ENCODE measurements at regions not wholly inside any gene's neighbourhood (a gene's known extent, or its start where the extent isn't known, plus 50 kb on each side); places are given as distances from the start of the nearest gene placed in this dataset.

GRCh38 chr12:107196681-107197080 is 103.3 kb upstream of the CRY1 start (continued):
- TF ChIP-seq E4F1 (CRISPR knock-in tag; IDR thresholded peaks at IDR 0.05; ENCODE audit: borderline replicate concordance) (no peak), TSHZ1 (CRISPR knock-in tag; IDR thresholded peaks at IDR 0.05) (no peak), SP2 (IDR thresholded peaks at IDR 0.05; ENCODE audit: extremely low read depth, low read depth, low read length, poor library complexity, severe bottlenecking) (no peak), ATF7 (IDR thresholded peaks at IDR 0.05) (no peak)

DNA sequence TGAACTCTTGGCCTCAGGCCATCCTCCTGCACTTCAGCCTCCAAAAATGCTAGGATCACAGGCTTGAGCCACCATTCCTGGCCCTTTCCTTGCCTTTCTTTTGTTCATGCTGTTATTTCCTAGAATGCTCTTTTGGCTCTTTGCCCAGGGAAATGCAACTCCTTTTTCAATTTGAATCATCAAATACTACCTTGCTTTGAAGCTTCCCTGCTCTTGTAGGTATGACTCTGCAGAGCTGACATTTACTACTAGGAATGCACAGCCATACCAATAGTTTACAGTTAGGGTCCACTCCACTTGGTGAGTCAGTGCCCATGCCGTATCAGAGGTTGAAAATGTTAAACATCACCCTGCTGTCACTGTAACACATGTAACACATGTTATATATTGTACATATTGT is 107.0 kb upstream of the CRY1 start:
- in situ Hi-C loops (cut with MboI) (no loop called here), intact Hi-C loops (cut with micrococcal nuclease) (no loop called here)
- no peaks in the 10 kb centered on the region for H3K9me3 ChIP-seq (replicated peaks; ENCODE audit: control insufficient read depth, insufficient read depth, low read depth, low read length)
- ChIA-PET POLR2A (interaction anchor here (1.7 kb wide), 1 partner anchor 28 kb away, joined by 5 read pairs; no protein-coding TSS in a partner anchor), CTCF (ENCODE audit: low intra/inter-chr PET ratio) (interaction anchor here (0.5 kb wide), 1 partner anchor 1243 kb away, joined by 3 read pairs; no protein-coding TSS in a partner anchor)
- no peak for ATAC-seq
- no peaks in the 10 kb centered on the region for H3K4me1 ChIP-seq (replicated peaks in 1 of 2; ENCODE audit: control insufficient read depth in 2 of 2, insufficient read depth in 2 of 2, low read length in 2 of 2)
- FAIRE-seq: no peak
- H3K4me3 ChIP-seq: no peak overlapping the region
- H3K27ac ChIP-seq (ENCODE audit: extremely low read depth, low read depth, low read length): no peak overlapping the region
- H3K4me2 ChIP-seq (ENCODE audit: insufficient read depth, low read length): no peak overlapping the region
- H3K9ac ChIP-seq (ENCODE audit: insufficient read depth in 1 of 2, low read depth in 2 of 2, low read length in 2 of 2): no peak overlapping the region
- no peaks in the 10 kb centered on the region for H3K36me3 ChIP-seq (ENCODE audit: control insufficient read depth, insufficient read depth, low read length)
- 4% methylated on average over 1 of the region's 1 CpG for WGBS (ENCODE audit: insufficient coverage, low coverage, missing lambda C conversion rate)
- no peaks in the 10 kb centered on the region for H4K20me1 ChIP-seq (replicated peaks; ENCODE audit: control insufficient read depth, insufficient read depth, low read length)
- TF ChIP-seq NFIC (IDR thresholded peaks at IDR 0.05) (0 out of 2 replicates have a peak, but pooled peaks have one; percentile 10), ZNF778 (CRISPR knock-in tag; IDR thresholded peaks at IDR 0.05) (no peak), ZNF644 (tag; IDR thresholded peaks at IDR 0.05; ENCODE audit: low read depth) (no peak), GABPB2 (CRISPR knock-in tag; conservative IDR thresholded peaks at IDR 0.05) (no peak), THRAP3 (IDR thresholded peaks at IDR 0.05; ENCODE audit: borderline replicate concordance) (no peak), XRCC4 (IDR thresholded peaks at IDR 0.05; ENCODE audit: extremely low read depth, insufficient read depth, insufficient read length) (no peak), MLLT1 (IDR thresholded peaks at IDR 0.05) (no peak), TBL1XR1 (IDR thresholded peaks at IDR 0.05; ENCODE audit: low read length in 2 of 2) (no peak)
- H3K27me3 ChIP-seq (ENCODE audit: control insufficient read depth in 2 of 2, insufficient read depth in 2 of 2, low read length in 2 of 2): peaks cover 0 to 2% of the 10 kb centered on the region in 2 experiments; a peak in 2 of 5 replicates
- no peaks in the 10 kb centered on the region for H3K79me2 ChIP-seq (ENCODE audit: control insufficient read depth, insufficient read depth, low read length)
- BruUV-seq (replicated peaks): no TSS peak
- no peak overlapping the region for H2AFZ ChIP-seq (ENCODE audit: low read depth, low read length)
- DNase-seq (ENCODE audit: extremely low read depth in 1 of 4, low spot score in 3 of 4): no peak
- H3K9me1 ChIP-seq (ENCODE audit: control insufficient read depth, insufficient read depth, low read length): no peaks in the 10 kb centered on the region
